ENCODE measurements at regions not wholly inside any gene's neighbourhood (a gene's known extent, or its start where the extent isn't known, plus 50 kb on each side); places are given as distances from the start of the nearest gene placed in this dataset.

DNA sequence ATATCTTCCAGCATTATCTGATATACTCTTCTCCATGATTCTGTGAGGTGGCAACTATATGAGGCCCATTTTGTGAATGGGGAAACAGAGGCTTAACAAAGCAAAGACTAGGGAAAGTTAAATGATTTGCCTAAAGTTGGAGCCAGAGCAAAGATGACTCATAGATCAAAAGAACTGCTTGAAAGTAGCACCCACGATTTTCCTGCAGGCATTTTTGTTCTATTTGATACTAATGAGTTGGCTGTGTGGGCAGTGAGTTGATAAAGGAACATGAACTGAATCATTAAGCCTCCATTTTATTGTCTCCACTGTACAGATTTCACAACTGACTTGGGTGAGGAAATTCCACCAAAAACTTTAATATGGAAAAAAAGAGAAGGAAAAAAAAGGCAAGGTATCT lies 138.9 kb upstream of the IGFBP7 start:
- TF ChIP-seq CTCF (IDR thresholded peaks at IDR 0.05) (no peak), POLR2A (IDR thresholded peaks at IDR 0.05) (no peak), EP300 (IDR thresholded peaks at IDR 0.05) (no peak), POLR2AphosphoS5 (IDR thresholded peaks at IDR 0.05) (no peak)

Measured in suprapubic skin (tissue), 4 donors.